ENCODE measurements at regions not wholly inside any gene's neighbourhood (a gene's known extent, or its start where the extent isn't known, plus 50 kb on each side); places are given as distances from the start of the nearest gene placed in this dataset.
"Not testable (repeated sequence)": the region's sequence is repeated elsewhere in the genome, so short reads cannot be mapped to it uniquely, and the experiment has no call there.

GRCh38 chr22:48717883-48718817, 1109.5 kb downstream of the BRD1 start:
- H3K4me2 ChIP-seq = peak overlapping the region; percentile 29 to 67 (median 38); a peak in 20 of 22 replicates
- H4K20me1 ChIP-seq = peaks cover 0 to 34% (median 0%) of the 10 kb centered on the region in 11 experiments; a peak in 3 of 22 replicates
- peaks cover 9 to 26% (median 15%) of the 10 kb centered on the region in 10 experiments; a peak in 18 of 20 replicates for H3K4me1 ChIP-seq
- no peak overlapping the region for H3K27ac ChIP-seq
- H3K9me3 ChIP-seq (replicated peaks in 1 of 11) = peaks cover 0 to 8% (median 6%) of the 10 kb centered on the region in 11 experiments; a peak in 10 of 22 replicates
- no peaks in the 10 kb centered on the region for H3K27me3 ChIP-seq
- TF ChIP-seq Cebpa-rat (IDR thresholded peaks at IDR 0.05) = no peak
- no peak overlapping the region for H3K4me3 ChIP-seq
- H3K36me3 ChIP-seq = no peaks in the 10 kb centered on the region; a peak in 2 of 22 replicates
- H3K9ac ChIP-seq = 0 out of 22 replicates have a peak overlapping the region, but pooled peaks of 1 of the 11 experiments have one; percentile 9

- TF ChIP-seq Cebpa-rat (IDR thresholded peaks at IDR 0.05) = no peak
- Histone ChIP-seq H3K27me3 (no peaks in the 10 kb centered on the region), H3K27ac (no peak overlapping the region), H3K4me2 (peak overlapping the region in 5 of 11 experiments; percentile 32 to 67 (median 48); a peak in 6 of 22 replicates), H4K20me1 (peaks cover 0 to 40% (median 0%) of the 10 kb centered on the region in 11 experiments; a peak in 3 of 22 replicates), H3K4me1 (peaks cover 9 to 26% (median 15%) of the 10 kb centered on the region in 10 experiments; a peak in 18 of 20 replicates), H3K36me3 (no peaks in the 10 kb centered on the region; a peak in 2 of 22 replicates), H3K4me3 (no peak overlapping the region), H3K9ac (no peak overlapping the region), H3K9me3 (replicated peaks in 1 of 11) (peaks cover 0 to 8% (median 6%) of the 10 kb centered on the region in 11 experiments; a peak in 10 of 22 replicates)
Observed at GRCh38 chr22:48717076-48717810, 1110.4 kb downstream of the BRD1 start.

- H3K9me3 ChIP-seq (replicated peaks in 1 of 11); H3K27me3 ChIP-seq; H3K36me3 ChIP-seq; H3K4me3 ChIP-seq; H3K27ac ChIP-seq; H3K9ac ChIP-seq; H3K4me2 ChIP-seq: not testable (repeated sequence)
- Histone ChIP-seq H3K4me1 (peaks cover 9 to 26% (median 15%) of the 10 kb centered on the region in 10 experiments; a peak in 18 of 20 replicates), H4K20me1 (peaks cover 0 to 49% (median 0%) of the 10 kb centered on the region in 11 experiments; a peak in 3 of 22 replicates)
Observed at GRCh38 chr22:48716154-48716553, 1111.5 kb downstream of the BRD1 start.

GRCh38 chr22:48715511-48715910, 1112.2 kb downstream of the BRD1 start:
- H3K4me1 ChIP-seq = peaks cover 9 to 22% (median 13%) of the 10 kb centered on the region in 10 experiments; a peak in 18 of 20 replicates
- peaks cover 0 to 53% (median 0%) of the 10 kb centered on the region in 11 experiments; a peak in 4 of 22 replicates for H4K20me1 ChIP-seq
- H3K4me2 ChIP-seq = no peak overlapping the region
- no peak overlapping the region for H3K9ac ChIP-seq
- no peaks in the 10 kb centered on the region; a peak in 2 of 22 replicates for H3K36me3 ChIP-seq
- H3K9me3 ChIP-seq (replicated peaks in 1 of 11) = peaks cover 0 to 8% (median 6%) of the 10 kb centered on the region in 11 experiments; a peak in 10 of 22 replicates
- H3K27ac ChIP-seq = no peak overlapping the region
- H3K4me3 ChIP-seq = no peak overlapping the region
- H3K27me3 ChIP-seq = no peaks in the 10 kb centered on the region
- TF ChIP-seq Cebpa-rat (IDR thresholded peaks at IDR 0.05) = no peak

- H3K4me2 ChIP-seq = no peak overlapping the region
- peaks cover 0 to 8% (median 6%) of the 10 kb centered on the region in 11 experiments; a peak in 10 of 22 replicates for H3K9me3 ChIP-seq (replicated peaks in 1 of 11)
- no peaks in the 10 kb centered on the region for H3K27me3 ChIP-seq
- no peaks in the 10 kb centered on the region; a peak in 2 of 22 replicates for H3K36me3 ChIP-seq
- H4K20me1 ChIP-seq = peaks cover 0 to 57% (median 0%) of the 10 kb centered on the region in 11 experiments; a peak in 4 of 22 replicates
- TF ChIP-seq Cebpa-rat (IDR thresholded peaks at IDR 0.05) = no peak
- peaks cover 7 to 18% (median 12%) of the 10 kb centered on the region in 10 experiments; a peak in 18 of 20 replicates for H3K4me1 ChIP-seq
- no peak overlapping the region for H3K9ac ChIP-seq
- no peak overlapping the region for H3K4me3 ChIP-seq
- H3K27ac ChIP-seq = no peak overlapping the region
Observed at GRCh38 chr22:48714231-48714630, 1113.4 kb downstream of the BRD1 start.

GRCh38 chr22:48713272-48714205, 1114.1 kb downstream of the BRD1 start:
- H3K4me1 ChIP-seq = peaks cover 7 to 12% (median 11%) of the 10 kb centered on the region in 10 experiments; a peak in 18 of 20 replicates
- H3K9ac ChIP-seq = no peak overlapping the region
- H3K27ac ChIP-seq = no peak overlapping the region
- TF ChIP-seq Cebpa-rat (IDR thresholded peaks at IDR 0.05) = no peak
- no peak overlapping the region for H3K4me2 ChIP-seq
- no peaks in the 10 kb centered on the region for H3K27me3 ChIP-seq
- H3K36me3 ChIP-seq = no peaks in the 10 kb centered on the region; a peak in 3 of 22 replicates
- H3K4me3 ChIP-seq = no peak overlapping the region
- H4K20me1 ChIP-seq = peaks cover 0 to 56% (median 0%) of the 10 kb centered on the region in 11 experiments; a peak in 4 of 22 replicates
- peaks cover 0 to 8% (median 6%) of the 10 kb centered on the region in 11 experiments; a peak in 10 of 22 replicates for H3K9me3 ChIP-seq (replicated peaks in 1 of 11)

GRCh38 chr22:48712558-48713271, 1115.0 kb downstream of the BRD1 start:
- Histone ChIP-seq H3K9me3 (replicated peaks in 1 of 11) (peaks cover 0 to 8% (median 6%) of the 10 kb centered on the region in 11 experiments; a peak in 10 of 22 replicates), H3K36me3 (no peaks in the 10 kb centered on the region; a peak in 3 of 22 replicates), H3K27ac (no peak overlapping the region), H3K4me1 (peaks cover 0 to 4% (median 2%) of the 10 kb centered on the region in 10 experiments; a peak in 12 of 20 replicates), H3K9ac (no peak overlapping the region), H3K4me3 (no peak overlapping the region), H3K4me2 (no peak overlapping the region), H4K20me1 (peaks cover 0 to 53% (median 0%) of the 10 kb centered on the region in 11 experiments; a peak in 4 of 22 replicates), H3K27me3 (no peaks in the 10 kb centered on the region)
- no peak for TF ChIP-seq Cebpa-rat (IDR thresholded peaks at IDR 0.05)
